ENCODE measurements at regions not wholly inside any gene's neighbourhood (a gene's known extent, or its start where the extent isn't known, plus 50 kb on each side); places are given as distances from the start of the nearest gene placed in this dataset.

DNA sequence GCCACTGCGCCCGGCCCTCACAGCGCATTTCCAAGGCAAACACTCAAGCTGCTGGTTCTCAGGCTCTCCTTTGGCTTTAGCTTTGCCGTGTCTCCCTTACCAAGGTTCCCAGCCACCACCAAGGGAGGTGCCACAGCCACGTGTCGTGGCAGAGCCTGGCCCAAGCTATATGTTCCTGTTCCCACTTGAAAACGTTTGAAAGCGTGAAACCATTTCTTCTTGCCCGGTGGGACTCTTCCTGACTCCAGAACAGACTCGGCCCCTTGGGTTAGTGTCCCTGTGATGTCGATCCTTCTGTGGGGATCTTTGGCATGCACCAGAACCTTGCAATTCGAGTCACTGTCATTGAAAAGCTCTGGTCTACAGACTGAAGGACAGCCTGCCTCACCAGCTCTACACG lies 147.9 kb downstream of the HSD17B3 start:
- H2BK20ac ChIP-seq (ENCODE audit: low read length): no peak overlapping the region
- no peaks in the 10 kb centered on the region for H3K79me1 ChIP-seq (ENCODE audit: low read depth, low read length)
- no peak overlapping the region for H3K23ac ChIP-seq (ENCODE audit: insufficient read length)
- no peak overlapping the region for H3K27ac ChIP-seq (ENCODE audit: low read depth, low read length)
- no peak overlapping the region for H3K14ac ChIP-seq (ENCODE audit: insufficient read length)
- no peak overlapping the region for H3K4ac ChIP-seq (replicated peaks; ENCODE audit: insufficient read length, low read depth, low read length)
- no peak overlapping the region for H4K5ac ChIP-seq (ENCODE audit: insufficient read length, low read depth, low read length)
- no peaks in the 10 kb centered on the region for H3K27me3 ChIP-seq (replicated peaks in 1 of 4; ENCODE audit: control insufficient read depth in 3 of 4, extremely low read depth in 1 of 4, insufficient read depth in 3 of 4, low read length in 3 of 4)
- H4K8ac ChIP-seq (ENCODE audit: extremely low read depth, insufficient read depth, low read length): no peak overlapping the region
- CTCF ChIA-PET (ENCODE audit: partially characterized antibody): interaction anchor here (0.7 kb wide), 1 partner anchor 46 kb away, joined by 4 read pairs; no protein-coding TSS in a partner anchor
- H2AK5ac ChIP-seq (ENCODE audit: low read depth, low read length): no peak overlapping the region
- H3K9ac ChIP-seq (replicated peaks in 1 of 4; ENCODE audit: extremely low read depth in 1 of 4, low read depth in 3 of 4, low read length in 3 of 4): no peak overlapping the region
- no peak overlapping the region for H4K91ac ChIP-seq (replicated peaks; ENCODE audit: insufficient read length, low read length)
- no peak for FAIRE-seq
- H3K4me1 ChIP-seq (replicated peaks in 1 of 4; ENCODE audit: control insufficient read depth in 3 of 4, insufficient read depth in 4 of 4, low read length in 3 of 4): no peaks in the 10 kb centered on the region; a peak in 3 of 7 replicates
- DNase-seq (ENCODE audit: low read depth in 1 of 2, low spot score in 2 of 2): no peak
- H3K23me2 ChIP-seq (ENCODE audit: low read depth, low read length): peaks cover 6% of the 10 kb centered on the region; the same call in 1 of the 2 replicates
- no peak overlapping the region for H3K56ac ChIP-seq (replicated peaks; ENCODE audit: insufficient read length, low read depth, low read length)
- no peak overlapping the region for H2BK15ac ChIP-seq (ENCODE audit: low read length)
- no peak overlapping the region for H3K4me2 ChIP-seq (ENCODE audit: insufficient read depth in 1 of 2, low read depth in 2 of 2, low read length in 2 of 2)
- H2AFZ ChIP-seq (ENCODE audit: low read length): no peak overlapping the region
- no peak overlapping the region for H2BK120ac ChIP-seq (replicated peaks; ENCODE audit: low read depth, low read length)
- POLR2A ChIA-PET (ENCODE audit: partially characterized antibody): interaction anchor here (0.7 kb wide), 1 partner anchor 10 kb away, joined by 3 read pairs; no protein-coding TSS in a partner anchor
- H2BK5ac ChIP-seq (ENCODE audit: low read depth, low read length): no peak overlapping the region
- no peak overlapping the region for H3K4me3 ChIP-seq (ENCODE audit: extremely low read depth in 1 of 4, insufficient read depth in 2 of 4, low read depth in 3 of 4, low read length in 4 of 4)
- no peaks in the 10 kb centered on the region for H3K9me3 ChIP-seq (ENCODE audit: insufficient read depth in 2 of 2, low read depth in 1 of 2, low read length in 1 of 2)
- no peak overlapping the region for H3K18ac ChIP-seq (ENCODE audit: extremely low read depth, low read length)
- H3K36me3 ChIP-seq (ENCODE audit: control insufficient read depth in 2 of 4, insufficient read depth in 4 of 4, low read length in 3 of 4): no peaks in the 10 kb centered on the region
- no peaks in the 10 kb centered on the region for H3K79me2 ChIP-seq (ENCODE audit: control insufficient read depth in 1 of 2, insufficient read depth in 2 of 2, low read length in 2 of 2)
- 95% methylated on average over 10 of the region's 13 CpGs; no CpG with 5 or more reads in 1 of the 2 experiments for WGBS, 2 experiments (ENCODE audit: extremely low coverage in 1 of 2, insufficient coverage in 1 of 2, insufficient read length in 1 of 2, insufficient replicate concordance in 2 of 2, low coverage in 1 of 2, low lambda C conversion rate in 2 of 2, missing lambda C conversion rate in 1 of 2)
- H2BK12ac ChIP-seq (ENCODE audit: low read depth, low read length): no peak overlapping the region
- H4K20me1 ChIP-seq (replicated peaks in 1 of 2; ENCODE audit: control insufficient read depth in 1 of 2, insufficient read depth in 2 of 2, low read length in 2 of 2): peaks cover 0 to 4% of the 10 kb centered on the region in 2 experiments
- TF ChIP-seq, protein P1, sequence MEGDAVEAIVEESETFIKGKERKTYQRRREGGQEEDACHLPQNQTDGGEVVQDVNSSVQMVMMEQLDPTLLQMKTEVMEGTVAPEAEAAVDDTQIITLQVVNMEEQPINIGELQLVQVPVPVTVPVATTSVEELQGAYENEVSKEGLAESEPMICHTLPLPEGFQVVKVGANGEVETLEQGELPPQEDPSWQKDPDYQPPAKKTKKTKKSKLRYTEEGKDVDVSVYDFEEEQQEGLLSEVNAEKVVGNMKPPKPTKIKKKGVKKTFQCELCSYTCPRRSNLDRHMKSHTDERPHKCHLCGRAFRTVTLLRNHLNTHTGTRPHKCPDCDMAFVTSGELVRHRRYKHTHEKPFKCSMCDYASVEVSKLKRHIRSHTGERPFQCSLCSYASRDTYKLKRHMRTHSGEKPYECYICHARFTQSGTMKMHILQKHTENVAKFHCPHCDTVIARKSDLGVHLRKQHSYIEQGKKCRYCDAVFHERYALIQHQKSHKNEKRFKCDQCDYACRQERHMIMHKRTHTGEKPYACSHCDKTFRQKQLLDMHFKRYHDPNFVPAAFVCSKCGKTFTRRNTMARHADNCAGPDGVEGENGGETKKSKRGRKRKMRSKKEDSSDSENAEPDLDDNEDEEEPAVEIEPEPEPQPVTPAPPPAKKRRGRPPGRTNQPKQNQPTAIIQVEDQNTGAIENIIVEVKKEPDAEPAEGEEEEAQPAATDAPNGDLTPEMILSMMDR (IDR thresholded peaks at IDR 0.05; ENCODE audit: control extremely low read depth in 1 of 3, insufficient read depth in 1 of 3, low read depth in 1 of 3, low read length in 3 of 3): no peak
- TF ChIP-seq POLR2A (IDR thresholded peaks at IDR 0.05; ENCODE audit: control extremely low read depth in 1 of 2, low read depth in 2 of 2, low read length in 2 of 2) (no peak), NANOG (IDR thresholded peaks at IDR 0.05; ENCODE audit: insufficient read depth, low read depth, low read length, poor library complexity, severe bottlenecking) (no peak), HDAC2 (IDR thresholded peaks at IDR 0.05; ENCODE audit: borderline replicate concordance in 1 of 2, low read depth in 2 of 2, low read length in 2 of 2) (no peak), FOSL1 (IDR thresholded peaks at IDR 0.05; ENCODE audit: insufficient read depth, low read depth, low read length) (no peak), POLR2AphosphoS5 (IDR thresholded peaks at IDR 0.05; ENCODE audit: low read depth, low read length) (no peak), KDM4A (IDR thresholded peaks at IDR 0.05; ENCODE audit: low read depth, low read length, severe bottlenecking) (no peak), SIRT6 (IDR thresholded peaks at IDR 0.05; ENCODE audit: low read length) (no peak), RNF2 (IDR thresholded peaks at IDR 0.05; ENCODE audit: borderline replicate concordance, low read depth, low read length, missing control alignments, poor library complexity, severe bottlenecking) (no peak)
- TF ChIP-seq, protein P2, sequence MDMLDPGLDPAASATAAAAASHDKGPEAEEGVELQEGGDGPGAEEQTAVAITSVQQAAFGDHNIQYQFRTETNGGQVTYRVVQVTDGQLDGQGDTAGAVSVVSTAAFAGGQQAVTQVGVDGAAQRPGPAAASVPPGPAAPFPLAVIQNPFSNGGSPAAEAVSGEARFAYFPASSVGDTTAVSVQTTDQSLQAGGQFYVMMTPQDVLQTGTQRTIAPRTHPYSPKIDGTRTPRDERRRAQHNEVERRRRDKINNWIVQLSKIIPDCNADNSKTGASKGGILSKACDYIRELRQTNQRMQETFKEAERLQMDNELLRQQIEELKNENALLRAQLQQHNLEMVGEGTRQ (IDR thresholded peaks at IDR 0.05; ENCODE audit: low read length): no peak
